ENCODE measurements at regions not wholly inside any gene's neighbourhood (a gene's known extent, or its start where the extent isn't known, plus 50 kb on each side); places are given as distances from the start of the nearest gene placed in this dataset.
"Not testable (repeated sequence)": the region's sequence is repeated elsewhere in the genome, so short reads cannot be mapped to it uniquely, and the experiment has no call there.

DNA sequence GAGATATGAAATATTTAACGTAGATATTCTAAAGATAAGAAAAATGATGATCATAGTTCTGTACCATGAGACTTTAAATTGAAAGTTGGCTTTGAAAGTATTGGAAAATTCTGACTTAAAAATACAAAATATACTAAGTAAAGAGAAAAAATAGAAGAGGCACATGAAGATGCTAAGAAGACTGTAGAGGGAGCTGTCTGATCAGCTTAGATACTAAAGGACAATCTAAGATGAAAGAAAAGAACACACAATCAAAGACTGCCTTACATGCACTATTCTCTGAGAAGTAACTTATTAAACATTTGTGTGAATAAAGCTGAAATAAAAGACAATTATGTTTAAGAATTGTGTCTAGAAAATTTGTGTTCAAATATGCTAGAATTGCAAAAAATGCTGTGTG lies 55.1 kb downstream of the RBMXL2 start:
- DNase-seq = peak; percentile 17

DNA sequence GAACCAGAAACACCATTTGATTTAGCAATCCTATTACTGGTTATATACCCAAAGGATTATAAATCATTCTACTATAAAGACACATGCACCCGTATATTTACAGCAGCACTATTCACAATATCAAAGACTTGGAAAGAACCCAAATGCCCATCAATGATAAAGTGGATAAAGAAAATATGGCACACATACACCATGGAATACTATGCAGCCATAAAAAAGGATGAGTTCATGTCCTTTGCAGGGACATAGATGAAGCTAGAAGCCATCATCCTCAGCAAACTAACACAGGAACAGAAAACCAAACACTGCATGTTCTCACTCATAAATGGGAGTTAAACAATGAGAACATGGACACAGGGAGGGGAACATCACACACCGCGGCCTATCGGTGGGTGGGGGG lies 61.3 kb downstream of the RBMXL2 start:
- not testable (repeated sequence) for DNase-seq

GRCh38 chr11:7154881-7155361 lies 66.1 kb downstream of the RBMXL2 start:
- DNase-seq = peak; percentile 36

DNA sequence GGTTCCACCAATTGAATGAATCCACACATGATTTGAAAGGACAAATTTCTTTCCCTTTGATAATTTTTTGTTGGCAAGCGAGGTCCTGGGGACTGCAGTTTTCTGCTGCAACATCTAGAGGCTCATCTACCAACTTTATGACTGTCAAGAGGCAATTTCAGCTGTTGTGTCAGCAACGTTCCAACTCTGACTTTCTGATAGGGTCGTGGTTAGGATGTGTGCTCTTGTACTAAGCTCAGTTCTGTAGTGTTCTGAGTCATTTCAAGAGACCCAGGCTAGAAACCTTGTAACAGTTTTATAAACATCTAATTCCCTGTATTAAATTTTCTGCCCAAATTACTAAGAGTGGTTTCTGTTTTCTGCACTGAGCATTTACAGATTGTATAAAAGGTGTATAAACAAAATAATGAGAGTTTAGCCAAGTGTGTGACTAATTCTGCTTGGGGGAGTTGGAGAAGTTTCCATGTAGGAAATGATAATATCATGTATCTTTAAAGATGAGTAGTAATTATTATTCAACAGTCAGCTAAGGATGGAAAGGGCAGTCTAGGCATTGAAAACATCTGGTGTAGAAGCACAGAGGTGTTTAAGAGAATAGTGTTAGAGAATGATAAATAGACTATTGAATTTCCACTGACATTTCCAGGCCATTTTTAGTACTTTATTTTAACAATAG lies 72.2 kb downstream of the RBMXL2 start:
- DNase-seq = peak; percentile 90

GRCh38 chr11:7165911-7166310 lies 77.1 kb downstream of the RBMXL2 start:
- DNase-seq = no peak

GRCh38 chr11:7167976-7168740 lies 79.4 kb downstream of the RBMXL2 start:
- DNase-seq = no peak

DNA sequence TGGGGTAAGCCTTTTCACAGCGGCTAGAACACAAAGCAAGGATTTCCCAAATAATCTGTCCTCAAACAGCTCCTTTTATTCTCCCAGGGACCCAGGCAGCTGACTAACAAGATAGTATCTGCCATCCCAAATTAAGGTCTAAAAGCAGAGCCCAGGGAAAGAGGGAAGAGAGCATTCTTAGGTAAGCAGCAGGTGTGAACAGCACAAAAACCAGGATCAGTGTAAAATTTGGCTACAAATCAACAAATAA lies 79.9 kb downstream of the RBMXL2 start:
- DNase-seq = no peak

DNA sequence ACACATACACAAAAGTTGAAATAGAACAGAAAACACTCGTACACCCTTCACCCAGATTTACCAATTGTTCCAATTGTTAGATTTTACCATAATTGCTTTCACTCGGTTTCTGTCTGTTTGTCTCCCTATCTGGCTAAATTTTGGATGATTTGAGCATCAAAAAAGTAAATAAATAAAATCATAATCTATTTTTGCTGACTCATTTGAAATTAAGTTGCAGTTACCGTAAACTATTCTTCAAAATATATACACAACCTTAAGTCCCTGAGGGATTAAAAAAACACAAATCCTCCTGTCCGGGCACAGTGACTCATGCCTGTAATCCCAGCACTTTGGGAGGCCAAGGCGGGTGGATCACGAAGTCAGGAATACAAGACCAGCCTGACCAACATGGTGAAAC lies 81.3 kb upstream of the SYT9 start:
- DNase-seq = no peak

DNA sequence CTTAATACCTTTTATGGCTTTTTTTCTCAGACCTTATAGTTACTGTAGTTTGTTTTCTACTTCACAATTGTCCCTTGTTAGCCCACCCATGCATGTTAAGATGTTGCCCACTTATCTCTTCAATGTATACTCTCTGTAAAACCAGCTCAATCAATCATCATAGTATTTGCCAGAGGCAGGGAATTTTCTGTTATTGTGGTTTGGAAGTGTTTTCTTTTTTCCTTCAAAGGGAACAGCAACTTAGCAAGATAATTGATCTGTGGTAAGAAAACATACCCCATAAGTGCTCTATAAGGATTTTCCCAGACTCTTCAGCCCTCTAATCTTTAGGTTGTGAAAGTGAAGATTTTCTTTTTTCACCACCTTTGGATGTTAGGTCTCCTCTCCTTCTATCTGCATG lies 76.7 kb upstream of the SYT9 start:
- no peak for DNase-seq

- DNase-seq = no peak
These were observed 65.5 kb upstream of the SYT9 start for GRCh38 chr11:7186190-7186589.

GRCh38 chr11:7186676-7187075 lies 65.0 kb upstream of the SYT9 start:
- DNase-seq = no peak

- DNase-seq = not testable (repeated sequence)
These were observed 58.9 kb upstream of the SYT9 start for GRCh38 chr11:7192785-7193184.

GRCh38 chr11:7196396-7197146 lies 55.1 kb upstream of the SYT9 start:
- DNase-seq = no peak

DNA sequence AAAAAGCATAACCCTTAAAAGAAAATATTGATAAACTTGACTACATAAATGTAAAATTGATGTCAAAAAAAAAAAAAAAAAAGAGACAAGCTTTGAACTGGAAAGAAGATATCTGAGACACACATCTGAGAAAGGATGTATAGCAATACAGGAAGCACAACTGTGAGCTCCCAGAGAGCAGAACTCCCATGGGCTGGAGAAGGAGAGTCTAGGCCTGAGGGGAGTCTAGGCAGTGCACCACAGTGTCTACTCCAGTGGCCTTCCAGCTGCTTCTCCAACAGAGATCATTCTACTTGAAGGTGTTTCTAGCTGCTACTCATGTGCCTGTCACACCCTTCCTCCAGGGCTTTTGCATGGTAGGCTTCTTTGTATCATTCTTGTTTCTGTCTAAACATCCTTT lies 54.2 kb upstream of the SYT9 start:
- no peak for DNase-seq
